Panc1 (cell line): ENCODE measurements at regions not wholly inside any gene's neighbourhood (a gene's known extent, or its start where the extent isn't known, plus 50 kb on each side); places are given as distances from the start of the nearest gene placed in this dataset.

ENCODE experiments used
- ATAC-seq: fragments of 200-7000 bp; cut with Tn5 transposase; 2 replicates; pipeline ENCODE4 v1.9.1; 2020; ENCODE audit warnings: mild to moderate bottlenecking, moderate library complexity
- BruUV-seq: library from RNA; stranded (reverse); fragments of 400-500 nt; replicated peaks from 2 replicates; lab custom pipeline; 2021; lab: Mats Ljungman, UMichigan
- CTCF ChIA-PET: fragments of 300-600 bp; sonication (Branson Sonifier 250); formaldehyde crosslinking; loops from one replicate; lab custom pipeline; 2022; ENCODE audit warnings: antibody characterized with exemption; lab: Charles Lee
- POLR2A ChIA-PET: fragments of 300-600 bp; sonication (Branson Sonifier 250); formaldehyde crosslinking; loops from one replicate; lab custom pipeline; 2022; ENCODE audit warnings: antibody characterized with exemption; lab: Charles Lee
- DNase-seq: peaks from one replicate; pipeline ENCODE4 v3.0.0-alpha.2; 2010; ENCODE audit warnings: low read depth, low spot score
- H3K27ac ChIP-seq: 2 replicates; pipeline ENCODE4 v1.5.1; 2011; ENCODE audit warnings: mild to moderate bottlenecking, low read length, inconsistent platforms
- H3K27me3 ChIP-seq: fragments of 200-500 bp; sonication (Bioruptor generic); 2 replicates; pipeline ENCODE4 v1.6.0; 2014; ENCODE audit warnings: low read length, inconsistent platforms; ENCODE audit not compliant: control insufficient read depth, insufficient read depth
- H3K36me3 ChIP-seq: fragments of 200-500 bp; sonication (Bioruptor generic); 2 replicates; pipeline ENCODE4 v1.5.1; 2014; ENCODE audit warnings: inconsistent platforms, mild to moderate bottlenecking, low read length, moderate library complexity; ENCODE audit not compliant: control insufficient read depth, insufficient read depth
- H3K4me1 ChIP-seq: 2 replicates; pipeline ENCODE4 v1.5.1; 2011; ENCODE audit warnings: inconsistent platforms, mild to moderate bottlenecking, low read length, moderate library complexity; ENCODE audit not compliant: control insufficient read depth, insufficient read depth
- H3K4me3 ChIP-seq, 2 experiments: 2 replicates each; pipeline ENCODE4 v1.5.1; 2011 to 2012; ENCODE audit warnings: low read depth in 2 of 2, low read length in 2 of 2, mild to moderate bottlenecking in 2 of 2, inconsistent platforms in 1 of 2, moderate library complexity in 1 of 2
- H3K9me3 ChIP-seq: fragments of 200-500 bp; sonication (Bioruptor generic); 2 replicates; pipeline ENCODE4 v1.5.1; 2014; ENCODE audit warnings: low read depth, mild to moderate bottlenecking, inconsistent platforms, low read length, moderate library complexity; ENCODE audit not compliant: control insufficient read depth, insufficient read depth
- CTCF ChIP-seq: fragments of 450-650 bp; IDR thresholded peaks from 2 replicates; pipeline ENCODE4 v1.5.1; 2017; ENCODE audit warnings: mild to moderate bottlenecking
- POLR2AphosphoS5 ChIP-seq: IDR thresholded peaks from 2 replicates; pipeline ENCODE4 v1.6.1; 2012; ENCODE audit warnings: mild to moderate bottlenecking, low read depth, low read length, moderate library complexity
- REST ChIP-seq, 2 experiments: IDR thresholded peaks; 2 replicates each; pipeline ENCODE4 v1.6.1; 2011 to 2012; ENCODE audit warnings: low read depth in 2 of 2, control low read depth in 1 of 2, low read length in 1 of 2, mild to moderate bottlenecking in 1 of 2, moderate library complexity in 1 of 2; ENCODE audit not compliant: insufficient read depth in 1 of 2
- SIN3A ChIP-seq: IDR thresholded peaks from 2 replicates; pipeline ENCODE4 v1.6.1; 2012; ENCODE audit warnings: low read depth, mild to moderate bottlenecking, low read length, moderate library complexity, borderline replicate concordance; ENCODE audit not compliant: insufficient read depth
- TCF7L2 ChIP-seq: IDR thresholded peaks from 2 replicates; pipeline ENCODE4 v1.6.1; 2011; ENCODE audit warnings: mild to moderate bottlenecking, low read depth, low read length, inconsistent platforms
- in situ Hi-C: cut with HindIII; loops from 2 replicates; pipeline ENCODE4 v1.10.0; 2016; ENCODE audit warnings: low sequenced_read_pairs, low pct_unique_long_range_greater_than_20kb
- intact Hi-C: fragments of 100-400 bp; cut with micrococcal nuclease; formaldehyde crosslinking; loops from one replicate; pipeline ENCODE4 v1.10.0; 2022; ENCODE audit not compliant: unreplicated experiment

- ChIA-PET CTCF (interaction anchor here (0.7 kb wide), 1 partner anchor 32 kb away, joined by 3 read pairs; no protein-coding TSS in a partner anchor), POLR2A (no interaction called here)
- TF ChIP-seq REST (IDR thresholded peaks at IDR 0.05; ENCODE audit: insufficient read depth in 1 of 2, low read depth in 2 of 2, low read length in 1 of 2) = no peak
- no peak for TF ChIP-seq CTCF
- TF ChIP-seq POLR2AphosphoS5 = no peak
- no peak for TF ChIP-seq SIN3A
- no peak for TF ChIP-seq TCF7L2
- in situ Hi-C loops (no loop called here), intact Hi-C loops (no loop called here)
- H3K36me3 ChIP-seq = no peaks in the 10 kb centered on the region
- H3K4me1 ChIP-seq = 0 out of 2 replicates have a peak, but pooled peaks cover 3% of the 10 kb centered on the region
- H3K27me3 ChIP-seq = no peaks in the 10 kb centered on the region
- no peak for DNase-seq
- no TSS peak for BruUV-seq
- H3K27ac ChIP-seq = no peak overlapping the region
- H3K4me3 ChIP-seq = no peak overlapping the region
- H3K9me3 ChIP-seq = no peaks in the 10 kb centered on the region
- no peak for ATAC-seq
Measured at GRCh38 chr5:142507531-142508372, 178.1 kb downstream of the FGF1 start.

- DNase-seq = no peak
- Histone ChIP-seq H3K27me3 (no peaks in the 10 kb centered on the region), H3K27ac (no peak overlapping the region), H3K9me3 (no peaks in the 10 kb centered on the region), H3K4me3 (no peak overlapping the region), H3K36me3 (no peaks in the 10 kb centered on the region), H3K4me1 (0 out of 2 replicates have a peak, but pooled peaks cover 3% of the 10 kb centered on the region)
- TF ChIP-seq POLR2AphosphoS5 (no peak), REST (IDR thresholded peaks at IDR 0.05; ENCODE audit: insufficient read depth in 1 of 2, low read depth in 2 of 2, low read length in 1 of 2) (no peak), SIN3A (no peak), CTCF (no peak)
- no peak for ATAC-seq
- POLR2A ChIA-PET = interaction anchor here (0.6 kb wide), 1 partner anchor 182 kb away, joined by 3 read pairs; the partner anchor contains the start of gene SPRY4
- intact Hi-C loops = no loop called here
- in situ Hi-C loops = no loop called here
- CTCF ChIA-PET = no interaction called here
- BruUV-seq = no TSS peak
Measured at GRCh38 chr5:142506756-142507155, 179.1 kb downstream of the FGF1 start.
